Midbrain (tissue), 1 donor: ENCODE measurements at regions not wholly inside any gene's neighbourhood (a gene's known extent, or its start where the extent isn't known, plus 50 kb on each side); places are given as distances from the start of the nearest gene placed in this dataset.

Source experiments
- DNase-seq: peaks from one replicate; lab custom pipeline; 2025; lab: John Stamatoyannopoulos, UW

GRCh38 chr18:64992654-64993053 lies 758.2 kb upstream of the CDH7 start:
- no peak for DNase-seq

- DNase-seq: no peak
These were observed 759.7 kb upstream of the CDH7 start for GRCh38 chr18:64991102-64991501.

- DNase-seq: no peak
These were observed 763.8 kb upstream of the CDH7 start for GRCh38 chr18:64986906-64987495.

- DNase-seq: no peak
These were observed 767.1 kb upstream of the CDH7 start for GRCh38 chr18:64983497-64984238.

- DNase-seq: no peak
These were observed 768.3 kb upstream of the CDH7 start for GRCh38 chr18:64982414-64983055.

- no peak for DNase-seq
These were observed 768.9 kb upstream of the CDH7 start for GRCh38 chr18:64981915-64982314.

- DNase-seq: no peak
These were observed 771.0 kb upstream of the CDH7 start for GRCh38 chr18:64979791-64980190.

GRCh38 chr18:64974391-64975125 lies 776.3 kb upstream of the CDH7 start:
- no peak for DNase-seq

GRCh38 chr18:64972545-64972944 lies 778.3 kb upstream of the CDH7 start:
- DNase-seq: no peak

- no peak for DNase-seq
These were observed 784.1 kb upstream of the CDH7 start for GRCh38 chr18:64966667-64967066.

GRCh38 chr18:64956465-64956864 lies 794.3 kb upstream of the CDH7 start:
- no peak for DNase-seq

GRCh38 chr18:64949885-64950284 lies 800.9 kb upstream of the CDH7 start:
- no peak for DNase-seq

GRCh38 chr18:64936671-64937070 lies 787.8 kb upstream of the LINC00305 start:
- DNase-seq: no peak

- DNase-seq: no peak
These were observed 780.1 kb upstream of the LINC00305 start for GRCh38 chr18:64929036-64929435.

- no peak for DNase-seq
These were observed 771.2 kb upstream of the LINC00305 start for GRCh38 chr18:64919971-64920570.

- no peak for DNase-seq
These were observed 770.0 kb upstream of the LINC00305 start for GRCh38 chr18:64918851-64919250.

GRCh38 chr18:64893349-64893748 lies 744.5 kb upstream of the LINC00305 start:
- DNase-seq: no peak

GRCh38 chr18:64888956-64889355 lies 740.1 kb upstream of the LINC00305 start:
- no peak for DNase-seq

- no peak for DNase-seq
These were observed 738.1 kb upstream of the LINC00305 start for GRCh38 chr18:64886995-64887394.

GRCh38 chr18:64882896-64883295 lies 734.0 kb upstream of the LINC00305 start:
- no peak for DNase-seq

GRCh38 chr18:64876833-64877232 lies 727.9 kb upstream of the LINC00305 start:
- no peak for DNase-seq
